ENCODE measurements at regions not wholly inside any gene's neighbourhood (a gene's known extent, or its start where the extent isn't known, plus 50 kb on each side); places are given as distances from the start of the nearest gene placed in this dataset.

DNA sequence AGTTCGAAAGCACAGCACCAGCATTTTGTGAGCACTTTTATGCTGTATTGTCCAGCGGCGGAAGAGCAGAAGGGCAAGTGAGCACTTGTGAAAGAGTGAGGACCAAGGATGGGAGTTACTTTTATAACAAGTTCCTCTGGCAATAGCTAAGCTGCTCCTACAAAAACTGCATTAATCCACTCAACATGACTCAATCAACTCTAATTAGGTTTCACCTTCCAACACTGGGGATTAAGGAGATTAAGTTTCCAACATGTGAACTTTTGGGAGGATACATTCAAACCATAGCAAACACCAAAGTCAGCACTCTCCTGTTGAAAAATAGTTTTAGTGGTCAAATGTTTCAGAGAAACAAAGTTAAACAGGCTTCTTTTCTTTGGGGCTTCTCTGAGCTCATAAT lies 844.5 kb downstream of the REEP3 start (continued):
- TF ChIP-seq, protein P1, sequence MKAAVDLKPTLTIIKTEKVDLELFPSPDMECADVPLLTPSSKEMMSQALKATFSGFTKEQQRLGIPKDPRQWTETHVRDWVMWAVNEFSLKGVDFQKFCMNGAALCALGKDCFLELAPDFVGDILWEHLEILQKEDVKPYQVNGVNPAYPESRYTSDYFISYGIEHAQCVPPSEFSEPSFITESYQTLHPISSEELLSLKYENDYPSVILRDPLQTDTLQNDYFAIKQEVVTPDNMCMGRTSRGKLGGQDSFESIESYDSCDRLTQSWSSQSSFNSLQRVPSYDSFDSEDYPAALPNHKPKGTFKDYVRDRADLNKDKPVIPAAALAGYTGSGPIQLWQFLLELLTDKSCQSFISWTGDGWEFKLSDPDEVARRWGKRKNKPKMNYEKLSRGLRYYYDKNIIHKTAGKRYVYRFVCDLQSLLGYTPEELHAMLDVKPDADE (IDR thresholded peaks at IDR 0.05): no peak
- no peak for TF ChIP-seq STAT1 (IDR thresholded peaks at IDR 0.05; ENCODE audit: unreplicated experiment)

DNA sequence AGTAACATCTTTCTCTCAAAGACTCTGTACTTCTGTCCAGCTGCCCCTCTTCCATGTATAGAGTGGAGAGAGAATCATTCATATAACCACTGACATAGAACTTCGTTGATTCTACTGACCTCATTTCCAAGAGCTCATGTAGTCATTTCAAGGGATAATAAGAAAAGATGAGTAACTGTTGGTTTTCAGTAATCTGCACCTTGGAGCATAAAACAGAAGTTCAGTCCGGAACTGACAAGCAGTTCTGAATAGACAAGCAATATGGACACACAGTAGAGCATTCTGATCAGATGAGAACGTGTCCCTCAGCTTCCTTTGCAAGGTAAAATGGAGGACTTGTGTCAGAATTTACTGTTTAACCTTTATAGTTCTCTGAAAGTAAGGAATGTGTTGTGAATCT lies 847.1 kb downstream of the REEP3 start:
- H3K9me2 ChIP-seq (ENCODE audit: insufficient read depth): no peaks in the 10 kb centered on the region
- Mint-ChIP-seq H3K4me3 (no peak overlapping the region), H3K36me3 (ENCODE audit: low read depth) (no peaks in the 10 kb centered on the region; the same call in 2 of the 3 replicates), H3K27me3 (ENCODE audit: insufficient read depth, low read depth, poor library complexity) (no peaks in the 10 kb centered on the region), H3K4me1 (peaks cover 7% of the 10 kb centered on the region), H3K27ac (no peak overlapping the region), H3K9me3 (no peaks in the 10 kb centered on the region)
- TF ChIP-seq NANOG (IDR thresholded peaks at IDR 0.05; ENCODE audit: borderline replicate concordance) (no peak), ZNF331 (CRISPR knock-in tag; IDR thresholded peaks at IDR 0.05; ENCODE audit: low read depth) (no peak), JUNB (IDR thresholded peaks at IDR 0.05; ENCODE audit: unreplicated experiment) (no peak), CREB1 (CRISPR knock-in tag; IDR thresholded peaks at IDR 0.05; ENCODE audit: low read depth) (no peak), ZNF114 (CRISPR knock-in tag; IDR thresholded peaks at IDR 0.05) (no peak), STAT1 (IDR thresholded peaks at IDR 0.05; ENCODE audit: unreplicated experiment) (no peak), EZH2 (IDR thresholded peaks at IDR 0.05; ENCODE audit: low read depth, unreplicated experiment) (no peak)
- TF ChIP-seq, protein P1 (IDR thresholded peaks at IDR 0.05): no peak
- H3K4me1 ChIP-seq (ENCODE audit: insufficient read depth): peaks cover 9% of the 10 kb centered on the region
- ATAC-seq (no peak), DNase-seq (ENCODE audit: low spot score) (no peak)
- H3K27ac ChIP-seq (ENCODE audit: low read depth): no peak overlapping the region
- no peaks in the 10 kb centered on the region for H3K79me2 ChIP-seq (replicated peaks; ENCODE audit: insufficient read depth)
- no peaks in the 10 kb centered on the region for H3K36me3 ChIP-seq (ENCODE audit: insufficient read depth)
- peak overlapping the region; percentile 53; the same call in 1 of the 2 replicates for H2AFZ ChIP-seq
- H3F3A ChIP-seq (replicated peaks; ENCODE audit: low read depth): no peaks in the 10 kb centered on the region
- no peaks in the 10 kb centered on the region for H4K20me1 ChIP-seq (replicated peaks; ENCODE audit: insufficient read depth)
- no peak overlapping the region for H3K4me3 ChIP-seq
- H3K27me3 ChIP-seq (ENCODE audit: insufficient read depth): no peaks in the 10 kb centered on the region
- no peak overlapping the region for H3K4me2 ChIP-seq

DNA sequence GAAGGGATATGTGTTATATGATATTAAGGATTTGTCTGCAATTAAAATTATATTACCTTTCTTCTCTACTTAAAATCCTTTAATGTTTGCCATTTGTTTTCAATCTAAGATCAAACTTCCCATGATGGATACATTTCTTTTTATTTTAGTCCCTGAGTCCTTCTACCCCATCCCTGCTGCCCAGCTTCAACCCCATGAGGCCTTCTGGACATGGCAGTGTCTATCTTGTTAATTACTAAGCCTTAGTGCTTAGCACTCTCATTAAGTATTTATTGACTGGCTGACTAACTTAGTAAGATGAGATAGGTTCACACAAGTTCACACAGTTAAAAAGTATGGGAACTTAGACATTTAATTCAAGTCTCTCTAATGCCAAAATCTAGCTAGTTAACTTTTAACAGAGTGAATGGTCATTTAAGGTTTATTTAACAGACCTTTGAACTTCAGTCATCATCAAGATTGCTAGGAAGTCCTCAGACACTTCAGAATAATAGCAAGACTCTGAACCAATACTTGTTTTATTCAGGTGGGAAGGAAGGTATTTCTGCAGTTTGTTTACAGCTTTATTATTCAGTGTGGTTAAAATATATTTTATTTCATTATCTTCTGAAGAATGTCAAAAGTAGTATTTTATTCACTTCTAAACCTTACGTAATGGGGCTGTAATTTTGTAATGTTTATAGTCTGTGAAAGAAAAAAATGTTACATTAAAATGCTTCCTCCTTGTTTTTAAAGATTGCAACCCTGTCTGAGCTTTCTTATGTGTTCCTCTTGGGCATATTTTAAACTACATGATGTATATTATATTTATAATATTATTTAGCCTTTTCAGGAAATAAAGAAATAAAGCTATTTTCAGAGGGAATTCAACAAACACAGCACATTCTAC lies 848.9 kb downstream of the REEP3 start:
- Histone ChIP-seq H3K27ac (ENCODE audit: low read depth) (no peak overlapping the region), H3K36me3 (ENCODE audit: insufficient read depth) (no peaks in the 10 kb centered on the region), H3F3A (replicated peaks; ENCODE audit: low read depth) (no peaks in the 10 kb centered on the region), H3K27me3 (ENCODE audit: insufficient read depth) (no peaks in the 10 kb centered on the region), H3K4me2 (no peak overlapping the region), H3K4me3 (no peak overlapping the region), H3K79me2 (replicated peaks; ENCODE audit: insufficient read depth) (no peaks in the 10 kb centered on the region), H3K4me1 (ENCODE audit: insufficient read depth) (peaks cover 7% of the 10 kb centered on the region), H4K20me1 (replicated peaks; ENCODE audit: insufficient read depth) (no peaks in the 10 kb centered on the region), H2AFZ (no peak overlapping the region), H3K9me2 (ENCODE audit: insufficient read depth) (no peaks in the 10 kb centered on the region)
- Mint-ChIP-seq H3K9me3 (no peaks in the 10 kb centered on the region), H3K27ac (no peak overlapping the region), H3K27me3 (ENCODE audit: insufficient read depth, low read depth, poor library complexity) (peaks cover 2% of the 10 kb centered on the region), H3K36me3 (ENCODE audit: low read depth) (no peaks in the 10 kb centered on the region), H3K4me3 (no peak overlapping the region), H3K4me1 (peaks cover 7% of the 10 kb centered on the region)
- TF ChIP-seq STAT1 (IDR thresholded peaks at IDR 0.05; ENCODE audit: unreplicated experiment): no peak
- no peak for TF ChIP-seq EZH2 (IDR thresholded peaks at IDR 0.05; ENCODE audit: low read depth, unreplicated experiment)
- TF ChIP-seq, protein P1 (IDR thresholded peaks at IDR 0.05): no peak
- ATAC-seq (no peak), DNase-seq (ENCODE audit: low spot score) (no peak)
